ENCODE measurements at regions not wholly inside any gene's neighbourhood (a gene's known extent, or its start where the extent isn't known, plus 50 kb on each side); places are given as distances from the start of the nearest gene placed in this dataset.
"Not testable (repeated sequence)": the region's sequence is repeated elsewhere in the genome, so short reads cannot be mapped to it uniquely, and the experiment has no call there.

DNA sequence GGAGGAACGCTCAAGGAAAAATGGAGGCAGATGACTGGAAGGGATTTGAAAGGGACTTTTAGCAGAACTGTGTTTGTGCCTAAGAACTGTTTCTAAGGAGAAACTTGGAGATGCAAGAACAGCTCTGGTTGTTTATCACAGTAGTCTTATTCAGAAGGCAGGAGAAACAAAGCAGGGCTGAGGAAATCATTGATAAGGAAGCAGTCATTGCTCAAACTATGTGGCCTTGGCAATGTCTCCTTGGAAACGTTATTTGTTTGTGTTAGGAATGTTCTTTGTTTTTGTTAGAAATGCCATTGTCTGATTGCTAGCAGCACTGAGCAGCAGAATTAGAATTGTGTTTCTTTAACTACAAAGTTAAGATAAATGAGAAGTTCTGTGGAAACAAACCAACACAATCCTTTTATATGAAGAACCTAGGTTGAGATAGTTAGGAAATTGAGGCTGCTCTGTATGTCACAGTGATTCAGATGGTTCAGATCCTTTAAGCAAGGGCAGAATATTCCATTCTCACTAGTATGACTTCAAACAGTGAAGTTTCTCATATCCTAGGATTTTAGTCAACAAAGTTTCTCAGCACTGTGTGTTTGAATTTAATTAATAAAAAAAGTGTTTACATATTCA is 1191.3 kb upstream of the IGFBP7 start:
- Histone ChIP-seq H3K4me1 (ENCODE audit: control insufficient read depth in 1 of 2, insufficient read depth in 2 of 2, low read depth in 1 of 2, low read length in 1 of 2) (no peaks in the 10 kb centered on the region), H3K9me2 (no peaks in the 10 kb centered on the region), H3K9me3 (no peaks in the 10 kb centered on the region; the same call in 1 of the 2 replicates), H3F3A (replicated peaks; ENCODE audit: insufficient read depth) (no peaks in the 10 kb centered on the region), H4K20me1 (ENCODE audit: insufficient read depth) (no peaks in the 10 kb centered on the region), H3K9ac (no peak overlapping the region), H3K79me2 (ENCODE audit: insufficient read depth) (no peaks in the 10 kb centered on the region), H2AFZ (ENCODE audit: low read depth) (no peak overlapping the region), H3K36me3 (replicated peaks in 1 of 2; ENCODE audit: control insufficient read depth in 1 of 2, insufficient read depth in 2 of 2, low read length in 1 of 2) (no peaks in the 10 kb centered on the region), H3K4me3 (ENCODE audit: low read depth in 2 of 2, low read length in 1 of 2) (no peak overlapping the region), H3K27me3 (ENCODE audit: insufficient read depth) (no peaks in the 10 kb centered on the region), H3K27ac (ENCODE audit: low read depth in 2 of 2, low read length in 1 of 2) (no peak overlapping the region), H3K4me2 (no peak overlapping the region)
- TF ChIP-seq, protein P1, sequence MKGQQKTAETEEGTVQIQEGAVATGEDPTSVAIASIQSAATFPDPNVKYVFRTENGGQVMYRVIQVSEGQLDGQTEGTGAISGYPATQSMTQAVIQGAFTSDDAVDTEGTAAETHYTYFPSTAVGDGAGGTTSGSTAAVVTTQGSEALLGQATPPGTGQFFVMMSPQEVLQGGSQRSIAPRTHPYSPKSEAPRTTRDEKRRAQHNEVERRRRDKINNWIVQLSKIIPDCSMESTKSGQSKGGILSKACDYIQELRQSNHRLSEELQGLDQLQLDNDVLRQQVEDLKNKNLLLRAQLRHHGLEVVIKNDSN (IDR thresholded peaks at IDR 0.05; ENCODE audit: borderline replicate concordance, low read depth): no peak
- TF ChIP-seq USF2 (IDR thresholded peaks at IDR 0.05; ENCODE audit: borderline replicate concordance, low read depth, low read length) (no peak), JUND (IDR thresholded peaks at IDR 0.05) (no peak), GATA2 (CRISPR knock-in tag; IDR thresholded peaks at IDR 0.05) (no peak), YY1 (IDR thresholded peaks at IDR 0.05; ENCODE audit: low read depth) (no peak), RXRA (IDR thresholded peaks at IDR 0.05; ENCODE audit: borderline replicate concordance, low read depth) (no peak), SMC3 (IDR thresholded peaks at IDR 0.05; ENCODE audit: low read depth, low read length) (no peak), ELF1 (IDR thresholded peaks at IDR 0.05) (no peak), ZBTB33 (IDR thresholded peaks at IDR 0.05; ENCODE audit: borderline replicate concordance, low read depth) (no peak), TAF1 (IDR thresholded peaks at IDR 0.05; ENCODE audit: borderline replicate concordance, low read depth, low read length) (no peak)
- TF ChIP-seq, protein P2, sequence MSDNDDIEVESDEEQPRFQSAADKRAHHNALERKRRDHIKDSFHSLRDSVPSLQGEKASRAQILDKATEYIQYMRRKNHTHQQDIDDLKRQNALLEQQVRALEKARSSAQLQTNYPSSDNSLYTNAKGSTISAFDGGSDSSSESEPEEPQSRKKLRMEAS (IDR thresholded peaks at IDR 0.05; ENCODE audit: low read depth): no peak
- ChIA-PET POLR2A (no interaction called here), CTCF (no interaction called here)
- no peak for DNase-seq
- WGBS (ENCODE audit: low lambda C conversion rate): 25% methylated on average over 2 of the region's 2 CpGs

- CTCF ChIA-PET: no interaction called here
- Histone ChIP-seq H3K79me2 (ENCODE audit: insufficient read depth) (no peaks in the 10 kb centered on the region), H3K4me1 (ENCODE audit: control insufficient read depth in 1 of 2, insufficient read depth in 2 of 2, low read depth in 1 of 2, low read length in 1 of 2) (no peaks in the 10 kb centered on the region; a peak in 1 of 4 replicates), H3K36me3 (replicated peaks in 1 of 2; ENCODE audit: control insufficient read depth in 1 of 2, insufficient read depth in 2 of 2, low read length in 1 of 2) (no peaks in the 10 kb centered on the region), H3K27ac (ENCODE audit: low read depth in 2 of 2, low read length in 1 of 2) (no peak overlapping the region), H2AFZ (ENCODE audit: low read depth) (no peak overlapping the region), H3K4me3 (ENCODE audit: low read depth in 2 of 2, low read length in 1 of 2) (no peak overlapping the region), H3K9ac (no peak overlapping the region), H3K9me2 (no peaks in the 10 kb centered on the region), H3K27me3 (ENCODE audit: insufficient read depth) (no peaks in the 10 kb centered on the region), H3K9me3 (no peaks in the 10 kb centered on the region; the same call in 1 of the 2 replicates), H4K20me1 (ENCODE audit: insufficient read depth) (no peaks in the 10 kb centered on the region), H3F3A (replicated peaks; ENCODE audit: insufficient read depth) (no peaks in the 10 kb centered on the region), H3K4me2 (no peak overlapping the region)
- TF ChIP-seq POLR2AphosphoS5 (IDR thresholded peaks at IDR 0.05; ENCODE audit: low read depth, low read length): no peak
- POLR2A ChIA-PET: no interaction called here
- WGBS (ENCODE audit: low lambda C conversion rate): 34% methylated on average over 4 of the region's 4 CpGs
- no peak for DNase-seq
Observed at GRCh38 chr4:58286335-58286734, 1176.2 kb upstream of the IGFBP7 start.

DNA sequence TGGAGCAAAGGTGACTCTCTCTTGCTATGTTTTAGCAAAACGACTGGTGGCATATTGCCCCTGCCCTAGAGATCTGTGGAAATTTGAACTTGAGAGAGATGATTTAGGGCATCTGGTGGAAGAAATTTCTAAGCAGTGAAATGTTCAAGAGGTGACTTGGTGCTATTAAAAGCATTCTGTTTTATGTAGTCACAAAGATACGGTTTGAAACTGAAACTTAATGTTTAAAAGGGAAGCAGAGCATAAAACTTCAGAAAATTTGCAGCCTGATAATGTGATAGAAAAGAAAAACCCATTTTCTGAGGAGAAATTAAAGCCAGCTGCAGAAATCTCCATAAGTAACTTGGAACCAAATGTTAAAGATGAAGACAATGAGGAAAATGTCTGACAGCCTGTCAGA is 1170.7 kb upstream of the IGFBP7 start:
- H3K4me3 ChIP-seq (ENCODE audit: low read depth in 2 of 2, low read length in 1 of 2); H3K9ac ChIP-seq; CTCF ChIA-PET; H3K4me2 ChIP-seq; H4K20me1 ChIP-seq (ENCODE audit: insufficient read depth); POLR2A ChIA-PET; H2AFZ ChIP-seq (ENCODE audit: low read depth); H3K79me2 ChIP-seq (ENCODE audit: insufficient read depth); H3K36me3 ChIP-seq (replicated peaks in 1 of 2; ENCODE audit: control insufficient read depth in 1 of 2, insufficient read depth in 2 of 2, low read length in 1 of 2); H3K27me3 ChIP-seq (ENCODE audit: insufficient read depth); DNase-seq; H3K9me2 ChIP-seq; H3K9me3 ChIP-seq; H3K27ac ChIP-seq (ENCODE audit: low read depth in 2 of 2, low read length in 1 of 2); H3K4me1 ChIP-seq (ENCODE audit: control insufficient read depth in 1 of 2, insufficient read depth in 2 of 2, low read depth in 1 of 2, low read length in 1 of 2); H3F3A ChIP-seq (replicated peaks; ENCODE audit: insufficient read depth): not testable (repeated sequence)
- 11% methylated on average over 2 of the region's 2 CpGs for WGBS (ENCODE audit: low lambda C conversion rate)

Data from SK-N-SH (cell line).